Prostate gland (tissue), 2 donors: ENCODE measurements at regions not wholly inside any gene's neighbourhood (a gene's known extent, or its start where the extent isn't known, plus 50 kb on each side); places are given as distances from the start of the nearest gene placed in this dataset.

Experiments
- CTCF ChIP-seq, 4 experiments: fragments of 200-600 bp in 2 of 4; fragments of 450-650 bp in 2 of 4; sonication (generic) in 2 of 4; IDR thresholded peaks; 1 replicate in 3 of 4; 2 replicates in 1 of 4; pipeline ENCODE4 v1.5.1; 2016 to 2019; ENCODE audit warnings: antibody characterized with exemption in 4 of 4, mild to moderate bottlenecking in 2 of 4, moderate library complexity in 2 of 4
- POLR2A ChIP-seq: fragments of 450-650 bp; IDR thresholded peaks from one replicate; pipeline ENCODE4 v1.6.1; 2016; ENCODE audit warnings: antibody characterized with exemption, mild to moderate bottlenecking
- POLR2AphosphoS5 ChIP-seq: sonication (generic); formaldehyde crosslinking; IDR thresholded peaks from one replicate; pipeline ENCODE4 v1.6.1; 2017; ENCODE audit warnings: antibody characterized with exemption

GRCh38 chr4:45215976-45216542 is 489.7 kb upstream of the GNPDA2 start:
- no peak for TF ChIP-seq POLR2A
- no peak for TF ChIP-seq CTCF (IDR thresholded peaks at IDR 0.05)
- TF ChIP-seq POLR2AphosphoS5 = no peak
